ENCODE measurements at regions not wholly inside any gene's neighbourhood (a gene's known extent, or its start where the extent isn't known, plus 50 kb on each side); places are given as distances from the start of the nearest gene placed in this dataset.

GRCh38 chr1:83735526-83735925, 263.4 kb downstream of the TTLL7 start:
- no peak for DNase-seq (ENCODE audit: extremely low read depth, low read depth)

- DNase-seq (ENCODE audit: extremely low read depth, low read depth) = no peak
These were observed 264.5 kb downstream of the TTLL7 start for GRCh38 chr1:83734420-83734819.

- no peak for DNase-seq (ENCODE audit: extremely low read depth, low read depth)
These were observed 273.1 kb downstream of the TTLL7 start for GRCh38 chr1:83725735-83726360.

- DNase-seq (ENCODE audit: extremely low read depth, low read depth) = no peak
These were observed 280.6 kb downstream of the TTLL7 start for GRCh38 chr1:83718338-83718737.

- no peak for DNase-seq (ENCODE audit: extremely low read depth, low read depth)
These were observed 281.1 kb downstream of the TTLL7 start for GRCh38 chr1:83717785-83718184.

GRCh38 chr1:83716641-83717040, 282.3 kb downstream of the TTLL7 start:
- no peak for DNase-seq (ENCODE audit: extremely low read depth, low read depth)

- no peak for DNase-seq (ENCODE audit: extremely low read depth, low read depth)
These were observed 283.4 kb downstream of the TTLL7 start for GRCh38 chr1:83715550-83715949.

GRCh38 chr1:83709662-83710061, 289.3 kb downstream of the TTLL7 start:
- DNase-seq (ENCODE audit: extremely low read depth, low read depth) = no peak

GRCh38 chr1:83706354-83706938, 292.5 kb downstream of the TTLL7 start:
- no peak for DNase-seq (ENCODE audit: extremely low read depth, low read depth)

GRCh38 chr1:83705091-83705490, 293.8 kb downstream of the TTLL7 start:
- DNase-seq (ENCODE audit: extremely low read depth, low read depth) = no peak

- DNase-seq (ENCODE audit: extremely low read depth, low read depth) = no peak
These were observed 294.6 kb downstream of the TTLL7 start for GRCh38 chr1:83704350-83704749.

GRCh38 chr1:83702356-83702755, 296.6 kb downstream of the TTLL7 start:
- DNase-seq (ENCODE audit: extremely low read depth, low read depth) = no peak

GRCh38 chr1:83701355-83701754, 297.6 kb downstream of the TTLL7 start:
- DNase-seq (ENCODE audit: extremely low read depth, low read depth) = no peak

- DNase-seq (ENCODE audit: extremely low read depth, low read depth) = no peak
These were observed 300.3 kb downstream of the TTLL7 start for GRCh38 chr1:83698644-83699043.

- no peak for DNase-seq (ENCODE audit: extremely low read depth, low read depth)
These were observed 301.0 kb downstream of the TTLL7 start for GRCh38 chr1:83697961-83698360.

- no peak for DNase-seq (ENCODE audit: extremely low read depth, low read depth)
These were observed 301.7 kb downstream of the TTLL7 start for GRCh38 chr1:83697220-83697619.

- DNase-seq (ENCODE audit: extremely low read depth, low read depth) = no peak
These were observed 304.5 kb downstream of the TTLL7 start for GRCh38 chr1:83694449-83694848.

- DNase-seq (ENCODE audit: extremely low read depth, low read depth) = no peak
These were observed 305.4 kb downstream of the TTLL7 start for GRCh38 chr1:83693427-83694126.

- no peak for DNase-seq (ENCODE audit: extremely low read depth, low read depth)
These were observed 306.2 kb downstream of the TTLL7 start for GRCh38 chr1:83692524-83693381.

GRCh38 chr1:83691953-83692500, 306.9 kb downstream of the TTLL7 start:
- DNase-seq (ENCODE audit: extremely low read depth, low read depth) = no peak
